WTC11 (cell line): ENCODE measurements at regions not wholly inside any gene's neighbourhood (a gene's known extent, or its start where the extent isn't known, plus 50 kb on each side); places are given as distances from the start of the nearest gene placed in this dataset.

Experiments
- ATAC-seq: fragments of 200-7000 bp; cut with Tn5 transposase; 2 replicates; pipeline ENCODE4 v1.10.0; 2021; ENCODE audit warnings: mild to moderate bottlenecking, moderate library complexity
- CTCF ChIA-PET: fragments of 300-600 bp; sonication (Branson Sonifier 250); formaldehyde crosslinking; loops from one replicate; lab custom pipeline; 2021; ENCODE audit warnings: antibody characterized with exemption; lab: Charles Lee
- POLR2A ChIA-PET: fragments of 350-600 bp; sonication (Branson Sonifier 250); formaldehyde crosslinking; loops from one replicate; lab custom pipeline; 2021; ENCODE audit warnings: antibody characterized with exemption; lab: Charles Lee
- DNase-seq: peaks from one replicate; pipeline ENCODE4 v3.0.0; 2021; ENCODE audit warnings: low spot score
- H3K27ac Mint-ChIP-seq: 2 replicates; pipeline ENCODE4 v1.8.0; 2021; ENCODE audit warnings: mixed read lengths
- H3K27me3 Mint-ChIP-seq: 2 replicates; pipeline ENCODE4 v1.8.0; 2021; ENCODE audit warnings: low read depth, mild to moderate bottlenecking, moderate library complexity, mixed read lengths
- H3K36me3 Mint-ChIP-seq: 2 replicates; pipeline ENCODE4 v1.8.0; 2021; ENCODE audit warnings: mixed read lengths
- H3K4me1 Mint-ChIP-seq: 2 replicates; pipeline ENCODE4 v1.8.0; 2022; ENCODE audit warnings: mixed read lengths
- H3K4me3 Mint-ChIP-seq: 2 replicates; pipeline ENCODE4 v1.8.0; 2021; ENCODE audit warnings: mild to moderate bottlenecking, moderate library complexity, mixed read lengths
- H3K9me3 Mint-ChIP-seq: 2 replicates; pipeline ENCODE4 v1.8.0; 2021; ENCODE audit warnings: mixed read lengths
- CBFB ChIP-seq: sonication (generic); formaldehyde crosslinking; IDR thresholded peaks from 2 replicates; pipeline ENCODE4 v1.8.1; 2022; ENCODE audit warnings: mild to moderate bottlenecking, low read depth, missing genetic modification reagents
- HMGA2 ChIP-seq: fragments of 250-450 bp; sonication (Bioruptor Pico); IDR thresholded peaks from 2 replicates; pipeline ENCODE4 v1.4.0; 2021; ENCODE audit warnings: mild to moderate bottlenecking, moderate library complexity
- JUN ChIP-seq: sonication (generic); formaldehyde crosslinking; IDR thresholded peaks from 2 replicates; pipeline ENCODE4 v1.8.0; 2023; ENCODE audit warnings: mild to moderate bottlenecking, missing genetic modification reagents
- PRRX2 ChIP-seq: fragments of 250-450 bp; sonication (Bioruptor Pico); IDR thresholded peaks from 2 replicates; pipeline ENCODE4 v1.8.0; 2021; ENCODE audit warnings: mild to moderate bottlenecking
- RELA ChIP-seq: sonication (generic); formaldehyde crosslinking; IDR thresholded peaks from 2 replicates; pipeline ENCODE4 v1.8.1; 2022; ENCODE audit warnings: missing genetic modification reagents, mild to moderate bottlenecking, borderline replicate concordance
- SMAD4 ChIP-seq: sonication (generic); formaldehyde crosslinking; IDR thresholded peaks from 2 replicates; pipeline ENCODE4 v1.8.0; 2022; ENCODE audit warnings: mild to moderate bottlenecking, missing genetic modification reagents
- TEAD4 ChIP-seq: sonication (generic); formaldehyde crosslinking; IDR thresholded peaks from 2 replicates; pipeline ENCODE4 v1.8.0; 2022; ENCODE audit warnings: mild to moderate bottlenecking, missing genetic modification reagents
- TP53 ChIP-seq: sonication (generic); formaldehyde crosslinking; IDR thresholded peaks from 2 replicates; pipeline ENCODE4 v1.8.1; 2023; ENCODE audit warnings: mild to moderate bottlenecking, missing genetic modification reagents
- ZNF263 ChIP-seq: sonication (generic); formaldehyde crosslinking; IDR thresholded peaks from 2 replicates; pipeline ENCODE4 v1.8.1; 2022; ENCODE audit warnings: low read depth, mild to moderate bottlenecking, moderate library complexity, missing genetic modification reagents
- ZNF396 ChIP-seq: fragments of 250-450 bp; sonication (Bioruptor Pico); IDR thresholded peaks from 2 replicates; pipeline ENCODE4 v1.8.0; 2021; ENCODE audit warnings: mild to moderate bottlenecking, moderate library complexity, borderline replicate concordance
- ZNF671 ChIP-seq: fragments of 250-450 bp; sonication (Bioruptor Pico); IDR thresholded peaks from 2 replicates; pipeline ENCODE4 v1.8.0; 2021; ENCODE audit warnings: mild to moderate bottlenecking
- TF ChIP-seq, protein P1 (sequence below): sonication (generic); formaldehyde crosslinking; IDR thresholded peaks from 2 replicates; pipeline ENCODE4 v1.8.0; 2023; ENCODE audit warnings: mild to moderate bottlenecking, missing genetic modification reagents
- TF ChIP-seq, protein P2 (sequence below): sonication (generic); formaldehyde crosslinking; IDR thresholded peaks from 2 replicates; pipeline ENCODE4 v1.8.1; 2022; ENCODE audit warnings: low read depth, mild to moderate bottlenecking, moderate library complexity, missing genetic modification reagents, borderline replicate concordance
- TF ChIP-seq, protein P3 (sequence below): fragments of 250-450 bp; sonication (Bioruptor Pico); conservative IDR thresholded peaks from 2 replicates; pipeline ENCODE4 v1.9.0; 2021; ENCODE audit warnings: mild to moderate bottlenecking
- TF ChIP-seq, protein P4 (sequence below): fragments of 250-450 bp; sonication (Bioruptor Pico); IDR thresholded peaks from 2 replicates; pipeline ENCODE4 v2.1.2; 2022; ENCODE audit warnings: mild to moderate bottlenecking, moderate library complexity
- TF ChIP-seq, protein P5 (sequence below): sonication (generic); formaldehyde crosslinking; IDR thresholded peaks from 2 replicates; pipeline ENCODE4 v1.8.1; 2023; ENCODE audit warnings: mild to moderate bottlenecking, moderate library complexity, missing genetic modification reagents
- TF ChIP-seq, protein P6 (sequence below): sonication (generic); formaldehyde crosslinking; IDR thresholded peaks from 2 replicates; pipeline ENCODE4 v1.8.1; 2022; ENCODE audit warnings: missing genetic modification reagents, borderline replicate concordance
- TF ChIP-seq, protein P7 (sequence below): sonication (generic); formaldehyde crosslinking; IDR thresholded peaks from 2 replicates; pipeline ENCODE4 v1.8.0; 2023; ENCODE audit warnings: missing genetic modification reagents

DNA sequence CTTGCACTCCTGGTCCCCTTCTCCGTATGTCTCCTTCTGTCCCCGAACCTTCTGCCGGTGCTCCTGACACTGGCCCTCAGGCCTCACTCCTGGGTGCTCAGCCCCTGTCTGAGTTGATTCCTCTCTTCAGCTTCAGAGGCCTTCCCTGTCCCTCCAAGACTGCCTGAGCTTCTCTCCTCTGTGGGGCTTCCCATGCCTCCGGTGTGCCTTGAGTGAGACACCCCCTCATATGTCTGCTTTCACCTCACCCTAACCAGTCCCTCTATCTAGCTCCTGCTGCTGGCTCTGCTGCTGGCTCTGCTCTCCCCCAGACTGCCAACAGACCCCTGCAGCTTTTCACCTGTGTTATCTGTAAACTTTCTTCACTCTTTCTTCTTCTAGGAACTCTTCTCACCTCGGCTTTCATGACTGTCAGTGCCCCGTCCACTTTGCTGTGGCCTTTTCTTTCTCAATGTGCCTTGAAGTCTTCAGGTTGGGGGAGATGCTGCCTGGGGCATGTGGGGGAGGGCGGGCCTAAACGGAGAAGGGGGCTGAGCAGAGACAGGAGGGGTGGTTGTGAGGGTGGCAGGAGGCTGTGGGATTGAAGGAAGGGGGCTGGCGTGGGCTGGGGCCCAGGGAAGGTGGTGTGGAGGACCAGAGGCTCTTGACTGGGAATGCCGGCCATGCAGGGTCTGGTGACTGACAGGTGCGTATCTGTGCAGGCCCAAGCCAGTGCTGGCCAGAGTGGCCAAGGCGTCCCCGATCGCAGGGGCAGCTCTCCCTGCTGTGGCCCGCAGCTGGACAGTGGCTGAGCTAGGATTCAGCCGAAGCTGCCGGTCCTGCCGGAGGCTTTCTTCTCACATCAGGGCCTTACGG is 81.3 kb downstream of the METRNL start:
- H3K27me3 Mint-ChIP-seq, result no peaks in the 10 kb centered on the region
- peaks cover 7% of the 10 kb centered on the region for H3K9me3 Mint-ChIP-seq
- ChIA-PET CTCF (no interaction called here), POLR2A (no interaction called here)
- ATAC-seq (no peak), DNase-seq (no peak)
- H3K27ac Mint-ChIP-seq, result no peak overlapping the region
- no peaks in the 10 kb centered on the region for H3K36me3 Mint-ChIP-seq
- TF ChIP-seq, protein P1, sequence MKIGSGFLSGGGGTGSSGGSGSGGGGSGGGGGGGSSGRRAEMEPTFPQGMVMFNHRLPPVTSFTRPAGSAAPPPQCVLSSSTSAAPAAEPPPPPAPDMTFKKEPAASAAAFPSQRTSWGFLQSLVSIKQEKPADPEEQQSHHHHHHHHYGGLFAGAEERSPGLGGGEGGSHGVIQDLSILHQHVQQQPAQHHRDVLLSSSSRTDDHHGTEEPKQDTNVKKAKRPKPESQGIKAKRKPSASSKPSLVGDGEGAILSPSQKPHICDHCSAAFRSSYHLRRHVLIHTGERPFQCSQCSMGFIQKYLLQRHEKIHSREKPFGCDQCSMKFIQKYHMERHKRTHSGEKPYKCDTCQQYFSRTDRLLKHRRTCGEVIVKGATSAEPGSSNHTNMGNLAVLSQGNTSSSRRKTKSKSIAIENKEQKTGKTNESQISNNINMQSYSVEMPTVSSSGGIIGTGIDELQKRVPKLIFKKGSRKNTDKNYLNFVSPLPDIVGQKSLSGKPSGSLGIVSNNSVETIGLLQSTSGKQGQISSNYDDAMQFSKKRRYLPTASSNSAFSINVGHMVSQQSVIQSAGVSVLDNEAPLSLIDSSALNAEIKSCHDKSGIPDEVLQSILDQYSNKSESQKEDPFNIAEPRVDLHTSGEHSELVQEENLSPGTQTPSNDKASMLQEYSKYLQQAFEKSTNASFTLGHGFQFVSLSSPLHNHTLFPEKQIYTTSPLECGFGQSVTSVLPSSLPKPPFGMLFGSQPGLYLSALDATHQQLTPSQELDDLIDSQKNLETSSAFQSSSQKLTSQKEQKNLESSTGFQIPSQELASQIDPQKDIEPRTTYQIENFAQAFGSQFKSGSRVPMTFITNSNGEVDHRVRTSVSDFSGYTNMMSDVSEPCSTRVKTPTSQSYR (CRISPR knock-in tag), result no peak
- no peak for TF ChIP-seq TP53
- TF ChIP-seq TEAD4 (CRISPR knock-in tag), result no peak
- TF ChIP-seq ZNF263, result no peak
- TF ChIP-seq SMAD4 (CRISPR knock-in tag), result no peak
- no peak for TF ChIP-seq CBFB (CRISPR knock-in tag)
- H3K4me3 Mint-ChIP-seq, result no peak overlapping the region
- no peaks in the 10 kb centered on the region for H3K4me1 Mint-ChIP-seq

DNA sequence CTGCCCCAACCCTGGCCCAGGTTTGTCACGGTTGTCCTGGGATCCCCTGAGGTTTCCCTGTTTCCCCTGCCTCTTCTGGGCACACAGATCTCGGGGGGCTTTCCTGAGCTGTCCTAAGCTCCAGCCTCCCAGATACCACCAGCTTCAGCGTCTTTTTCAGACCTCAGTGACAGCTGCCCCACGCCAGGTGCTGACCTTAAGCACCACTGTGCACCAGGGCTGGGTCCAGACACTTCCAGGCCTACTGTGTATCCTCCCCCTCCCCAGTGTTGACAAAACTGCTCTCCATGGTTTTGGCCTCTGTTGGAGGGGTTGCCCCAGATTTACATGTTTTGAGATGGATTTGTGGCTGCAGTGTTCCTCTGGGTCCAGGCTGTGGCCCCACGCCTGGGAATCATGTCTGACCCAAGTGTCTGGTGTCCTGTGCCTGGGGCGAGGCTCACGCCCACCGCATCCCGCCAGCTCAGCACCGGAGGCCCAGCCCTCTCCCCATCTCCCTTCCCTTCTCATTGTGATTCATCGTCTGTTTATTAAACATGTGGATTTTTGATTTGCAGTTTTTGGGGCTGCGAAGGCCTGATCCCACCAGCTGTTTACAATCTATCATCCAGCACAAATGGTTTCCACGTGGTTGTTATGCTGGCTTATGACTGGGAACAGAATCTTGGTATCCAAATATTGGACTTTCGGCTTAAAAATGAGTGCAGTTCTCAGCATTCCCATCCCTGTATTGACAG is 82.1 kb downstream of the METRNL start:
- Mint-ChIP-seq H3K9me3 (peaks cover 10% of the 10 kb centered on the region), H3K4me1 (no peaks in the 10 kb centered on the region), H3K4me3 (no peak overlapping the region), H3K36me3 (no peaks in the 10 kb centered on the region), H3K27me3 (no peaks in the 10 kb centered on the region), H3K27ac (no peak overlapping the region)
- ChIA-PET CTCF (no interaction called here), POLR2A (no interaction called here)
- TF ChIP-seq, protein P2, sequence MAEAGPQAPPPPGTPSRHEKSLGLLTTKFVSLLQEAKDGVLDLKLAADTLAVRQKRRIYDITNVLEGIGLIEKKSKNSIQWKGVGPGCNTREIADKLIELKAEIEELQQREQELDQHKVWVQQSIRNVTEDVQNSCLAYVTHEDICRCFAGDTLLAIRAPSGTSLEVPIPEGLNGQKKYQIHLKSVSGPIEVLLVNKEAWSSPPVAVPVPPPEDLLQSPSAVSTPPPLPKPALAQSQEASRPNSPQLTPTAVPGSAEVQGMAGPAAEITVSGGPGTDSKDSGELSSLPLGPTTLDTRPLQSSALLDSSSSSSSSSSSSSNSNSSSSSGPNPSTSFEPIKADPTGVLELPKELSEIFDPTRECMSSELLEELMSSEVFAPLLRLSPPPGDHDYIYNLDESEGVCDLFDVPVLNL, result no peak
- TF ChIP-seq RELA (CRISPR knock-in tag), result no peak
- TF ChIP-seq, protein P3, sequence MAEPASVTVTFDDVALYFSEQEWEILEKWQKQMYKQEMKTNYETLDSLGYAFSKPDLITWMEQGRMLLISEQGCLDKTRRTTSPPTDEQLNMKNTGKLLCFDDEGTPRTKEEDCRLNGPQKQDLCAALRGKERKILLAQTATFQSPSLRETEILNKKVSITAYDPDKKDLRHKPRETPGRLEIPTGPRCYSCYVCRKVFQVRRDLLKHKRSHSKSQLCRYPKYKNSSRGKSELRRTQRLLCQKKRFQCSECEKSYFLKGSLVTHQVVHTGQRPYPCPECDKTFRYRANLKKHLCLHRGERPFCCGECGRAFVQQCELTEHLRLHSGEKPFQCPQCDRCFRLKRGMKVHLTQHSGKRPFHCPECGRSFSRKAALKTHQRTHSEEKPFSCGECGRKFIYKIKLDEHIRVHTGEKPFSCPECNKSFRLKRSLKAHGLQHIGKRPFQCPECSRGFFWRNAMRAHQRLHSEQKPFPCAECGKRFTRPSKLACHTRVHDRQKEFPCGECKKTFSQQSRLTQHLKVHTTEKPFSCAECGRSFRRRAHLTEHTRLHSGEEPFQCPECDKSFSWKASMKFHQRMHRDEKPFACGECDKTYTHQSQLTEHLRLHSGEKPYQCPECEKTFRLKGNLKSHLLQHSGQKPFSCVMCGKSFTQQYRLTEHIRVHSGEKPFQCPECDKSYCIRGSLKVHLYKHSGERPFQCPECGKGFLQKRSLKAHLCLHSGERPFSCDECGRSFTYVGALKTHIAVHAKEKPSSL (CRISPR knock-in tag), result no peak
- TF ChIP-seq PRRX2 (CRISPR knock-in tag), result no peak
- TF ChIP-seq, protein P4, sequence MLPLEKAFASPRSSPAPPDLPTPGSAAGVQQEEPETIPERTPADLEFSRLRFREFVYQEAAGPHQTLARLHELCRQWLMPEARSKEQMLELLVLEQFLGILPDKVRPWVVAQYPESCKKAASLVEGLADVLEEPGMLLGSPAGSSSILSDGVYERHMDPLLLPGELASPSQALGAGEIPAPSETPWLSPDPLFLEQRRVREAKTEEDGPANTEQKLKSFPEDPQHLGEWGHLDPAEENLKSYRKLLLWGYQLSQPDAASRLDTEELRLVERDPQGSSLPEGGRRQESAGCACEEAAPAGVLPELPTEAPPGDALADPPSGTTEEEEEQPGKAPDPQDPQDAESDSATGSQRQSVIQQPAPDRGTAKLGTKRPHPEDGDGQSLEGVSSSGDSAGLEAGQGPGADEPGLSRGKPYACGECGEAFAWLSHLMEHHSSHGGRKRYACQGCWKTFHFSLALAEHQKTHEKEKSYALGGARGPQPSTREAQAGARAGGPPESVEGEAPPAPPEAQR (CRISPR knock-in tag), result no peak
- TF ChIP-seq, protein P5, sequence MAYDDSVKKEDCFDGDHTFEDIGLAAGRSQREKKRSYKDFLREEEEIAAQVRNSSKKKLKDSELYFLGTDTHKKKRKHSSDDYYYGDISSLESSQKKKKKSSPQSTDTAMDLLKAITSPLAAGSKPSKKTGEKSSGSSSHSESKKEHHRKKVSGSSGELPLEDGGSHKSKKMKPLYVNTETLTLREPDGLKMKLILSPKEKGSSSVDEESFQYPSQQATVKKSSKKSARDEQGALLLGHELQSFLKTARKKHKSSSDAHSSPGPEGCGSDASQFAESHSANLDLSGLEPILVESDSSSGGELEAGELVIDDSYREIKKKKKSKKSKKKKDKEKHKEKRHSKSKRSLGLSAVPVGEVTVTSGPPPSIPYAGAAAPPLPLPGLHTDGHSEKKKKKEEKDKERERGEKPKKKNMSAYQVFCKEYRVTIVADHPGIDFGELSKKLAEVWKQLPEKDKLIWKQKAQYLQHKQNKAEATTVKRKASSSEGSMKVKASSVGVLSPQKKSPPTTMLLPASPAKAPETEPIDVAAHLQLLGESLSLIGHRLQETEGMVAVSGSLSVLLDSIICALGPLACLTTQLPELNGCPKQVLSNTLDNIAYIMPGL (CRISPR knock-in tag), result no peak
- no peak for TF ChIP-seq ZNF671 (CRISPR knock-in tag)
- TF ChIP-seq, protein P6, sequence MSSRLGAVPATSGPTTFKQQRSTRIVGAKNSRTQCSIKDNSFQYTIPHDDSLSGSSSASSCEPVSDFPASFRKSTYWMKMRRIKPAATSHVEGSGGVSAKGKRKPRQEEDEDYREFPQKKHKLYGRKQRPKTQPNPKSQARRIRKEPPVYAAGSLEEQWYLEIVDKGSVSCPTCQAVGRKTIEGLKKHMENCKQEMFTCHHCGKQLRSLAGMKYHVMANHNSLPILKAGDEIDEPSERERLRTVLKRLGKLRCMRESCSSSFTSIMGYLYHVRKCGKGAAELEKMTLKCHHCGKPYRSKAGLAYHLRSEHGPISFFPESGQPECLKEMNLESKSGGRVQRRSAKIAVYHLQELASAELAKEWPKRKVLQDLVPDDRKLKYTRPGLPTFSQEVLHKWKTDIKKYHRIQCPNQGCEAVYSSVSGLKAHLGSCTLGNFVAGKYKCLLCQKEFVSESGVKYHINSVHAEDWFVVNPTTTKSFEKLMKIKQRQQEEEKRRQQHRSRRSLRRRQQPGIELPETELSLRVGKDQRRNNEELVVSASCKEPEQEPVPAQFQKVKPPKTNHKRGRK (CRISPR knock-in tag), result no peak
- TF ChIP-seq JUN (CRISPR knock-in tag), result no peak
- TF ChIP-seq, protein P7, sequence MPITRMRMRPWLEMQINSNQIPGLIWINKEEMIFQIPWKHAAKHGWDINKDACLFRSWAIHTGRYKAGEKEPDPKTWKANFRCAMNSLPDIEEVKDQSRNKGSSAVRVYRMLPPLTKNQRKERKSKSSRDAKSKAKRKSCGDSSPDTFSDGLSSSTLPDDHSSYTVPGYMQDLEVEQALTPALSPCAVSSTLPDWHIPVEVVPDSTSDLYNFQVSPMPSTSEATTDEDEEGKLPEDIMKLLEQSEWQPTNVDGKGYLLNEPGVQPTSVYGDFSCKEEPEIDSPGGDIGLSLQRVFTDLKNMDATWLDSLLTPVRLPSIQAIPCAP (CRISPR knock-in tag), result no peak
- TF ChIP-seq ZNF396 (CRISPR knock-in tag), result no peak
- TF ChIP-seq HMGA2 (CRISPR knock-in tag), result no peak
- no peak for ATAC-seq
- DNase-seq, result no peak
